ENCODE measurements at regions not wholly inside any gene's neighbourhood (a gene's known extent, or its start where the extent isn't known, plus 50 kb on each side); places are given as distances from the start of the nearest gene placed in this dataset.
"Not testable (repeated sequence)": the region's sequence is repeated elsewhere in the genome, so short reads cannot be mapped to it uniquely, and the experiment has no call there.

DNA sequence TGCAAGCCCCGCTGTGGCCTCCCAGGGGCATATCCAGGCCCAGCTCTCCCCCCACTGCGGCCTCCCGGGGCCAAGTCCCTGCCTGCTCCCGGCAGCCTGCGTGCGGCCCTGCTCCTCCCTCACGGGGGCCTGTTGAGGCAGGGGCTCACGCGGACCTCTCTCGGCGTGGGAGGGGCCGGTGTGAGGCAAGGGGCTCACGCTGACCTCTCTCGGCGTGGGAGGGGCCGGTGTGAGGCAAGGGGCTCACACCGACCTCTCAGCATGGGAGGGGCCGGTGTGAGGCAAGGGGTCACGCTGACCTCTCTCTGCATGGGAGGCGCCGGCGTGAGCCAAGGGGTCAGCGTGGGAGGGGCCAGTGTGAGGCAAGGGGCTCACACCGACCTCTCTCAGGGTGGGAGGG lies 251.2 kb upstream of the NUPR2 start:
- not testable (repeated sequence) for H3K23ac ChIP-seq (ENCODE audit: insufficient read length, low read depth, low read length); H3K56ac ChIP-seq (ENCODE audit: insufficient read length, low read depth, low read length); H3K4ac ChIP-seq (ENCODE audit: low read depth, low read length); H4K20me1 ChIP-seq (ENCODE audit: control insufficient read depth, insufficient read depth, insufficient read length); H2AK5ac ChIP-seq (ENCODE audit: insufficient read length, low read length); DNase-seq; H3K4me1 ChIP-seq (ENCODE audit: insufficient read depth, low read length); H3K79me2 ChIP-seq (ENCODE audit: insufficient read depth, low read length); H3K9ac ChIP-seq (ENCODE audit: extremely low read depth, insufficient read length, low read length); H3K79me1 ChIP-seq (ENCODE audit: insufficient read depth, low read depth, low read length, poor library complexity, severe bottlenecking); H3T11ph ChIP-seq (ENCODE audit: low read length); H3K27ac Mint-ChIP-seq; H2BK20ac ChIP-seq (ENCODE audit: low read depth, low read length, poor library complexity, severe bottlenecking); H3K4me2 ChIP-seq (ENCODE audit: insufficient read depth, insufficient read length, low read length); H3K27ac ChIP-seq (ENCODE audit: insufficient read length, low read depth, low read length); H3K9me3 ChIP-seq (ENCODE audit: control insufficient read depth, low read depth, low read length); H3K36me3 Mint-ChIP-seq (ENCODE audit: insufficient read depth in 1 of 3, low read depth in 3 of 3); H3K4me3 Mint-ChIP-seq; H2BK5ac ChIP-seq (ENCODE audit: insufficient read length, low read length); H3K4me1 Mint-ChIP-seq; H3K18ac ChIP-seq (ENCODE audit: insufficient read length, low read depth, low read length); H2BK120ac ChIP-seq (ENCODE audit: low read depth, low read length, poor library complexity, severe bottlenecking); H3K27me3 Mint-ChIP-seq (ENCODE audit: low read depth); H3K27me3 ChIP-seq (ENCODE audit: insufficient read depth, low read length); H4K91ac ChIP-seq (ENCODE audit: insufficient read length, low read depth, low read length); H4K8ac ChIP-seq (replicated peaks; ENCODE audit: insufficient read length, low read depth, low read length); H3K23me2 ChIP-seq (ENCODE audit: insufficient read length, low read depth, low read length, poor library complexity, severe bottlenecking); H4K5ac ChIP-seq (ENCODE audit: insufficient read length, low read depth, low read length); H2BK15ac ChIP-seq (ENCODE audit: low read depth, low read length); H3K14ac ChIP-seq (ENCODE audit: insufficient read depth, low read length); H2AFZ ChIP-seq (ENCODE audit: low read length); H2BK12ac ChIP-seq (ENCODE audit: insufficient read length, low read depth, low read length)
- H3K9me3 Mint-ChIP-seq, result peaks cover 35 to 51% of the 10 kb centered on the region in 2 experiments
- WGBS (ENCODE audit: extremely low coverage, insufficient read length, low lambda C conversion rate), result no CpG with 5 or more reads among the region's 24 CpGs

GRCh38 chr7:56366701-56367100 lies 250.5 kb upstream of the NUPR2 start:
- H3K79me2 ChIP-seq (ENCODE audit: insufficient read depth, low read length); H2BK15ac ChIP-seq (ENCODE audit: low read depth, low read length); H2BK12ac ChIP-seq (ENCODE audit: insufficient read length, low read depth, low read length); H3K23ac ChIP-seq (ENCODE audit: insufficient read length, low read depth, low read length); H3K23me2 ChIP-seq (ENCODE audit: insufficient read length, low read depth, low read length, poor library complexity, severe bottlenecking); H3K79me1 ChIP-seq (ENCODE audit: insufficient read depth, low read depth, low read length, poor library complexity, severe bottlenecking); H2AFZ ChIP-seq (ENCODE audit: low read length); H3K4me3 Mint-ChIP-seq; DNase-seq; H3K27ac ChIP-seq (ENCODE audit: insufficient read length, low read depth, low read length); H2BK120ac ChIP-seq (ENCODE audit: low read depth, low read length, poor library complexity, severe bottlenecking); H2BK20ac ChIP-seq (ENCODE audit: low read depth, low read length, poor library complexity, severe bottlenecking); H3K9me3 ChIP-seq (ENCODE audit: control insufficient read depth, low read depth, low read length); H4K20me1 ChIP-seq (ENCODE audit: control insufficient read depth, insufficient read depth, insufficient read length); H3K4me1 Mint-ChIP-seq; H3K27me3 ChIP-seq (ENCODE audit: insufficient read depth, low read length); H3K4ac ChIP-seq (ENCODE audit: low read depth, low read length); H3K18ac ChIP-seq (ENCODE audit: insufficient read length, low read depth, low read length); H3K27me3 Mint-ChIP-seq (ENCODE audit: low read depth); H4K91ac ChIP-seq (ENCODE audit: insufficient read length, low read depth, low read length); H4K5ac ChIP-seq (ENCODE audit: insufficient read length, low read depth, low read length); H3K14ac ChIP-seq (ENCODE audit: insufficient read depth, low read length); H3K9ac ChIP-seq (ENCODE audit: extremely low read depth, insufficient read length, low read length); H3K56ac ChIP-seq (ENCODE audit: insufficient read length, low read depth, low read length); H3K36me3 Mint-ChIP-seq (ENCODE audit: insufficient read depth in 1 of 3, low read depth in 3 of 3); H3K27ac Mint-ChIP-seq; H4K8ac ChIP-seq (replicated peaks; ENCODE audit: insufficient read length, low read depth, low read length); H3K4me1 ChIP-seq (ENCODE audit: insufficient read depth, low read length); H3T11ph ChIP-seq (ENCODE audit: low read length); H3K4me2 ChIP-seq (ENCODE audit: insufficient read depth, insufficient read length, low read length); H2AK5ac ChIP-seq (ENCODE audit: insufficient read length, low read length); H2BK5ac ChIP-seq (ENCODE audit: insufficient read length, low read length): not testable (repeated sequence)
- no CpG with 5 or more reads among the region's 22 CpGs for WGBS (ENCODE audit: extremely low coverage, insufficient read length, low lambda C conversion rate)
- peaks cover 42 to 58% of the 10 kb centered on the region in 2 experiments for H3K9me3 Mint-ChIP-seq

All from H9 (cell line).